EH (cell line): ENCODE measurements at regions not wholly inside any gene's neighbourhood (a gene's known extent, or its start where the extent isn't known, plus 50 kb on each side); places are given as distances from the start of the nearest gene placed in this dataset.

Experiments used
- DNase-seq: peaks from one replicate; pipeline ENCODE4 v3.0.0-alpha.2; 2015; ENCODE audit warnings: low read depth

GRCh38 chr4:125511715-125512114, 197.0 kb downstream of the FAT4 start:
- DNase-seq: no peak

GRCh38 chr4:125515016-125515415, 200.3 kb downstream of the FAT4 start:
- no peak for DNase-seq

- no peak for DNase-seq
These were observed 203.1 kb downstream of the FAT4 start for GRCh38 chr4:125517831-125518230.

GRCh38 chr4:125518281-125518680, 203.5 kb downstream of the FAT4 start:
- no peak for DNase-seq

- DNase-seq: no peak
These were observed 204.8 kb downstream of the FAT4 start for GRCh38 chr4:125519371-125520146.

- DNase-seq: peak; percentile 17
These were observed 205.7 kb downstream of the FAT4 start for GRCh38 chr4:125520258-125520990.

GRCh38 chr4:125522588-125522987, 207.8 kb downstream of the FAT4 start:
- no peak for DNase-seq

GRCh38 chr4:125522992-125523391, 208.2 kb downstream of the FAT4 start:
- no peak for DNase-seq

GRCh38 chr4:125526420-125526819, 211.7 kb downstream of the FAT4 start:
- DNase-seq: no peak

- no peak for DNase-seq
These were observed 212.9 kb downstream of the FAT4 start for GRCh38 chr4:125527681-125528080.

- no peak for DNase-seq
These were observed 214.3 kb downstream of the FAT4 start for GRCh38 chr4:125529071-125529470.

- no peak for DNase-seq
These were observed 223.9 kb downstream of the FAT4 start for GRCh38 chr4:125538670-125539069.

- DNase-seq: no peak
These were observed 224.9 kb downstream of the FAT4 start for GRCh38 chr4:125539691-125540090.

GRCh38 chr4:125541836-125542385, 227.2 kb downstream of the FAT4 start:
- DNase-seq: no peak

- DNase-seq: no peak
These were observed 231.5 kb downstream of the FAT4 start for GRCh38 chr4:125546272-125546671.

- peak; percentile 1 for DNase-seq
These were observed 233.1 kb downstream of the FAT4 start for GRCh38 chr4:125547836-125548235.

GRCh38 chr4:125550769-125551168, 236.0 kb downstream of the FAT4 start:
- DNase-seq: no peak

- DNase-seq: no peak
These were observed 236.7 kb downstream of the FAT4 start for GRCh38 chr4:125551466-125551865.

GRCh38 chr4:125551967-125552366, 237.2 kb downstream of the FAT4 start:
- DNase-seq: no peak

- peak; percentile 26 for DNase-seq
These were observed 257.8 kb downstream of the FAT4 start for GRCh38 chr4:125572601-125573000.

GRCh38 chr4:125573368-125573767, 258.6 kb downstream of the FAT4 start:
- DNase-seq: no peak

GRCh38 chr4:125573786-125574185, 259.0 kb downstream of the FAT4 start:
- DNase-seq: no peak

GRCh38 chr4:125582302-125582701, 267.5 kb downstream of the FAT4 start:
- peak; percentile 57 for DNase-seq
